ENCODE measurements at regions not wholly inside any gene's neighbourhood (a gene's known extent, or its start where the extent isn't known, plus 50 kb on each side); places are given as distances from the start of the nearest gene placed in this dataset.

DNA sequence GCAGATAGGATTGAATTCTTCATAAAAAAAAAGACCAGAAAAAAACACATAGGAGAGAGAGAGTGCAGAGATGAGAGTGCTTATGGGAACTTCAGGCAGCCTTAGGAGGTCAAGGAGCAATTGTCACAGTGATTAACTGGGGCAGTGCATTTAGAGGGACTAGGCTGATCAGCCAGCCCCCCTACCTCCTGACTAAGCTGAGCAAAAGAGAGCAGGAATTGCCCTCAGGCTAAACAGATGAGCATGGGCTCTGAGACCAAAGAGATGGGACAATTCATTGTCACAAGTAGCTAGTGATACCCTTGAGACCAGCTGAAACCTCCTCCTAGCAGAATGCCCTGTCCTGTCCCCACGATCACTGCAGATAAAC, 124.0 kb downstream of the BTG1 start:
- Histone ChIP-seq H3K27me3 (no peaks in the 10 kb centered on the region), H3K4me3 (no peak overlapping the region), H3K4me1 (no peaks in the 10 kb centered on the region), H3K36me3 (no peaks in the 10 kb centered on the region), H3K9me3 (no peaks in the 10 kb centered on the region), H3K27ac (no peak overlapping the region)
- DNase-seq = no peak
- intact Hi-C loops (cut with DNase I) = no loop called here
- TF ChIP-seq CTCF (IDR thresholded peaks at IDR 0.05) (no peak), POLR2A (IDR thresholded peaks at IDR 0.05) (no peak)
- ATAC-seq = no peak
- WGBS (ENCODE audit: insufficient coverage, low coverage, low lambda C conversion rate, missing lambda C conversion rate) = 92% methylated on average over 1 of the region's 1 CpG

DNA sequence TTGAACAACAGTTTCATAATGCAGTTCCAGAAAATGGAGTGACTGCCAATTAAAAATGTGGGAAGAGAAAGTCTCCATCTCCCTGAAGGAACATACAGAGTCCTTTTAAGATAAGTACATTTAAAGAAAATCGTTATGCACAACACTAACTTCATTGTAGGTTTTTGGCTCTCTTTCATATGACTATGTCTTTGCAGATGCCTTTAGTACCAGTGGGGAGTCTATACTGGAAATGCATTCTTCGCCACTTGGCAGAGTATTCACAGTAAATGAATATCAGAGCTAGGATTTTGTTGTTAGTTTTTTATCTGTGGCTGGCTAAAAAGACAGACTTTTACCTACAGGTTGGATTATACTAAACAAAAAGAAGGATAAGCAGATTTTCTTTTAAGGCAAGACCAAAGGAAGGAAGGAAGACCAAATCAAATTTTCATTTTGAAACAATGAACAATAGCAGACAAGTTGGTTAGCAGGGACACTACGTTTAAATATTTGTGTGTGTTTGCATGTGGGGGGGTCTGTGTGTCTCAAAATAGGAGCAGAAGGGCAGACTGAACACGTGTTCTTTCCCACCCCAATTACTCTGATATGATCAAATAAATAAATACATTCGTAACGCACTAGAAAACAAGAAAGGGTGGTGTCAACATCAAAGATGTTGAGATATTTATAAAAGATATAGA, 124.5 kb downstream of the BTG1 start:
- Histone ChIP-seq H3K4me3 (no peak overlapping the region), H3K27me3 (no peaks in the 10 kb centered on the region), H3K9me3 (no peaks in the 10 kb centered on the region), H3K27ac (no peak overlapping the region), H3K36me3 (no peaks in the 10 kb centered on the region), H3K4me1 (no peaks in the 10 kb centered on the region)
- no peak for TF ChIP-seq CTCF (IDR thresholded peaks at IDR 0.05)
- TF ChIP-seq POLR2A (IDR thresholded peaks at IDR 0.05) = no peak
- DNase-seq = no peak
- WGBS (ENCODE audit: insufficient coverage, low coverage, low lambda C conversion rate, missing lambda C conversion rate) = 55% methylated on average over 6 of the region's 6 CpGs
- intact Hi-C loops (cut with DNase I) = no loop called here
- ATAC-seq = no peak

DNA sequence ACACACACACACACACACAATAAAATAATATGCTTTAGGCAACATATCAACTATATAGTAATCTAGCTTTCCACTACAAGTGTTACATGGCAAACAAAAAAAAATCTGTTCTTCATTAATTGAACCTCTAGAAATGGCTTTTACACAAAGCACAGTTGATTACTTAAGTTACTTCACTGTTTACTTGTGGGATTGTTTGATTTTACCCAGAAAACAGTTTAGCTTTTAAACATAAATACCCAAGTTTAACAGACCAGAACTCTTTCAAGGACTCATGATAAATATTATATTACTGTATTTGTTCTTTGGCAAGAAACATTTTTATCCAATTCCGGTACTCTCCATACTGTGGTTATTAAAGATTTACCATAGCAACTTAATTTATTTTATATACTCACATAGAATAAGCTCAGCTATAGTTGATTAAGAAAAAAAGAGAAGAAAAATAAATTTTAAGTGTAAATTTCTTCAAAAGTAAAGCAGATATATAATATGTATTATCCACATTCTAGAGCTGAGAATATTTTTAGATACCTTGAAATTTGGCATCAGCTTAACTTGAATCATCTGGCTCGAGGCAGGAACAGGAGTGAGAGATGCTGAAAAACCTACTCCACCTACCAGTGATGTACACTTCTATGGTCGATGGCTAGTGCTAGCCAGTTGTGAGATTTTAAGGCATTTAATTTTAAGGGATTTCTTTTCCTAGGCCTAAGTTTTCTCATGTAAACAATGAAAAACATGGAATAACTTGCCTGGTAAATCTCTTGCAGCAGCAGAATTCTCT, 126.0 kb downstream of the BTG1 start:
- 86% methylated on average over 3 of the region's 3 CpGs for WGBS (ENCODE audit: insufficient coverage, low coverage, low lambda C conversion rate, missing lambda C conversion rate)
- TF ChIP-seq POLR2A (IDR thresholded peaks at IDR 0.05) (no peak), CTCF (IDR thresholded peaks at IDR 0.05) (no peak)

GRCh38 chr12:92012691-92013090, 133.0 kb downstream of the BTG1 start:
- 83% methylated on average over 1 of the region's 1 CpG for WGBS (ENCODE audit: insufficient coverage, low coverage, low lambda C conversion rate, missing lambda C conversion rate)
- peaks cover 0 to 5% (median 0%) of the 10 kb centered on the region in 4 donors for H3K4me1 ChIP-seq
- no peaks in the 10 kb centered on the region for H3K27me3 ChIP-seq
- no peak for DNase-seq
- intact Hi-C loops (cut with DNase I) = no loop called here
- no peaks in the 10 kb centered on the region for H3K36me3 ChIP-seq
- H3K9me3 ChIP-seq = no peaks in the 10 kb centered on the region
- ATAC-seq = no peak
- TF ChIP-seq POLR2A (IDR thresholded peaks at IDR 0.05) (no peak), CTCF (IDR thresholded peaks at IDR 0.05) (no peak)
- no peak overlapping the region for H3K27ac ChIP-seq
- H3K4me3 ChIP-seq = no peak overlapping the region

More for the DNA sequence above, 126.0 kb downstream of the BTG1 start:
- no peaks in the 10 kb centered on the region for H3K27me3 ChIP-seq
- ATAC-seq (no peak), DNase-seq (no peak)
- no peaks in the 10 kb centered on the region for H3K36me3 ChIP-seq
- H3K9me3 ChIP-seq = no peaks in the 10 kb centered on the region
- intact Hi-C loops (cut with DNase I) = no loop called here
- H3K4me3 ChIP-seq = no peak overlapping the region
- H3K4me1 ChIP-seq = no peaks in the 10 kb centered on the region
- no peak overlapping the region for H3K27ac ChIP-seq

Data from right lobe of liver (tissue), 6 donors.